WI38 (cell line): ENCODE measurements at regions not wholly inside any gene's neighbourhood (a gene's known extent, or its start where the extent isn't known, plus 50 kb on each side); places are given as distances from the start of the nearest gene placed in this dataset.

Experiments
- H3K4me3 ChIP-seq: 2 replicates; pipeline ENCODE4 v1.5.1; 2011; ENCODE audit warnings: low read depth, mild to moderate bottlenecking, control low read depth, low read length
- TF ChIP-seq, protein P1 (sequence below): IDR thresholded peaks from 2 replicates; pipeline ENCODE4 v1.5.1; 2012; ENCODE audit warnings: low read depth, mild to moderate bottlenecking, control low read depth, low read length

GRCh38 chr19:28574212-28574611 lies 638.7 kb downstream of the UQCRFS1 start:
- TF ChIP-seq, protein P1, sequence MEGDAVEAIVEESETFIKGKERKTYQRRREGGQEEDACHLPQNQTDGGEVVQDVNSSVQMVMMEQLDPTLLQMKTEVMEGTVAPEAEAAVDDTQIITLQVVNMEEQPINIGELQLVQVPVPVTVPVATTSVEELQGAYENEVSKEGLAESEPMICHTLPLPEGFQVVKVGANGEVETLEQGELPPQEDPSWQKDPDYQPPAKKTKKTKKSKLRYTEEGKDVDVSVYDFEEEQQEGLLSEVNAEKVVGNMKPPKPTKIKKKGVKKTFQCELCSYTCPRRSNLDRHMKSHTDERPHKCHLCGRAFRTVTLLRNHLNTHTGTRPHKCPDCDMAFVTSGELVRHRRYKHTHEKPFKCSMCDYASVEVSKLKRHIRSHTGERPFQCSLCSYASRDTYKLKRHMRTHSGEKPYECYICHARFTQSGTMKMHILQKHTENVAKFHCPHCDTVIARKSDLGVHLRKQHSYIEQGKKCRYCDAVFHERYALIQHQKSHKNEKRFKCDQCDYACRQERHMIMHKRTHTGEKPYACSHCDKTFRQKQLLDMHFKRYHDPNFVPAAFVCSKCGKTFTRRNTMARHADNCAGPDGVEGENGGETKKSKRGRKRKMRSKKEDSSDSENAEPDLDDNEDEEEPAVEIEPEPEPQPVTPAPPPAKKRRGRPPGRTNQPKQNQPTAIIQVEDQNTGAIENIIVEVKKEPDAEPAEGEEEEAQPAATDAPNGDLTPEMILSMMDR, result no peak
- no peak overlapping the region for H3K4me3 ChIP-seq

GRCh38 chr19:28569132-28570131 lies 643.5 kb downstream of the UQCRFS1 start:
- no peak overlapping the region for H3K4me3 ChIP-seq
- TF ChIP-seq, protein P1, result no peak

DNA sequence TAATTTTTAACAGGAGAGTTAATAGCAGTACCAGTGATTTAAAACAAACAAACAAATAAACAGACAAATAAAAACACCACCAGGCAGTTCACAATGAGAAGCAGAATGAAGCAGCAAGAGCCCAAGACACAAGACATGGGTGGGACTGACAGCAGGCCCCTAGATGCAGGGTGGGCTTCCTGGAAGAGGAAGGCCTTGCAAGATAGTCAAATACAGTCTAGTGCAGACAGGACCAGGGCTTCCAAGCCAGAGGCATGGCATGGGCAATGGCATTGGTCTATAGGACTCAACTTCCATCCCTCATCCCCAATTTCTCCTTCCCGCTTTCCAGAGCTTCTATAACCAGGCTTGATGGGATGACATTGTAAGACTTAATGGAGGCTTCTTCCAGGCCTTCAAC lies 645.1 kb downstream of the UQCRFS1 start:
- no peak overlapping the region for H3K4me3 ChIP-seq
- TF ChIP-seq, protein P1, result no peak

DNA sequence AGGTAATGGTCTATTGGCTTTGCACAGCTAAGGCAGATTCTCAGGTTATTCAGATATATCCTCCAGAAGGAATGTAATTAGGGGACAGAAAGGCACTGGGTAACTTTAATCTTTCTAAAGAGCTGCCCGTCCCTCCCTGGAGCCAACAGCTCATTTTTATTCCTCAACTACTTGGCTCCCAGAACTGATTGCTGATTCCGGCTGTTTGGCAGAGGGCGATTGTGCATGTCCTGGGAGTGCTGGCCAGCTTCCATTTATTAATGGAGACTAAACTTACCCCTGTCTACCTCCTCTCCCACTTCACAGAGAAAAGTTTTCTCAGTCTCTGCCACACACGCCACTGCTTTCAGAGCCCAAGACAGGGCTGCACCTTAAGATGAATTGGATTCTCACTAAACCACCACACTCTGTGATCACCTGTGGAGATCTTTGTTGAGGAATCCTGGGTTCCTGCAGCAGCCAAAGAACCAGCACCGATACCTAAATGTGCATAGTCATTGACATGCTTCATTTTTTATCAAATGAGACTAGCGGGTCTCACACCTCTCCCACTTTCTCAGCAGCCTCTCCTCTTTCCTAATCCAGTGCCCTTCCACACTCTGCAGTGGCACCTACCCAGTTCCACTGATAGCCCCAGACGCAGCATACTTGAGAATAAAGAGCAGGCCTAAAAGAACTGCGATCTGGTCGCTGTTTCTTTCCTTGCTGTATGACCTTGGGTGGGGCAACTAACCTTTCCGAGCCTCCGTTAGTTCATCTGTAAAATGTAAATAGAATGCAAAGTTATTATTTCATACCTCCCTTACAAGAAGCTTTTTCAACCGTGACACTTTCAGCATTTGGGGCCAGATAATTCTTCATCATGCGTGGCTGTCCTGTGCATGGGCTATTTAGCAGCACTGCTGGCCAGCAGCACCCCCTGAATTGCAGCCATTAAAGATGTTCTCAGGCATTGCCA lies 648.7 kb downstream of the UQCRFS1 start:
- TF ChIP-seq, protein P1, result no peak
- no peak overlapping the region for H3K4me3 ChIP-seq

- TF ChIP-seq, protein P1, result no peak
- no peak overlapping the region for H3K4me3 ChIP-seq
Measured at GRCh38 chr19:28560786-28561185, 652.2 kb downstream of the UQCRFS1 start.

GRCh38 chr19:28558783-28559182 lies 654.2 kb downstream of the UQCRFS1 start:
- TF ChIP-seq, protein P1, result no peak
- no peak overlapping the region for H3K4me3 ChIP-seq
